ENCODE measurements at regions not wholly inside any gene's neighbourhood (a gene's known extent, or its start where the extent isn't known, plus 50 kb on each side); places are given as distances from the start of the nearest gene placed in this dataset.

DNA sequence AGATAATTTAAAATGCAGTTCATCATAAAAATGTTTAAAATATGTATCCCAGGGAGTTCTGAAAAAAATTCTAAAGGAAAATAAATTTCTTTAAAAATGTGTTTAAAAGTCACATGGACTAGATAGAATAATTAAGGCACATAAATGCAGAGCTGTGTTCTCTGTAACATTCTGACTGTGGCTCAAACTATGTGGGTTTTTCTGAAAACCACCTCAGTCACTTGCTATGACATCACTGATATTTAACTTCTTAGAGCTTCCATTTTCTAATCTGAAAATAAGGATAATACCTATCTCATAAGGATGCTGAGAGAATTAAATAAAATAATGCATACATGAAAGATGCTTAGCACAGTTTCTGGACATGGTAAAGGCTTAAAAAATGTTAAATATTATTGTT is 107.3 kb downstream of the SLC41A2 start:
- Histone ChIP-seq H3K27me3 (no peaks in the 10 kb centered on the region), H3K9me3 (no peaks in the 10 kb centered on the region), H3K4me1 (peaks cover 0 to 7% (median 2%) of the 10 kb centered on the region in 9 donors), H3K36me3 (no peaks in the 10 kb centered on the region), H3K4me3 (no peak overlapping the region), H3K27ac (no peak overlapping the region)
- DNase-seq (no peak), ATAC-seq (no peak)
- intact Hi-C loops (cut with DNase I): loop anchor here in 2 of 10 donors (10.0 kb wide), 2 partner anchors 166 to 176 kb away; no protein-coding TSS in a partner anchor
- TF ChIP-seq, protein P1, sequence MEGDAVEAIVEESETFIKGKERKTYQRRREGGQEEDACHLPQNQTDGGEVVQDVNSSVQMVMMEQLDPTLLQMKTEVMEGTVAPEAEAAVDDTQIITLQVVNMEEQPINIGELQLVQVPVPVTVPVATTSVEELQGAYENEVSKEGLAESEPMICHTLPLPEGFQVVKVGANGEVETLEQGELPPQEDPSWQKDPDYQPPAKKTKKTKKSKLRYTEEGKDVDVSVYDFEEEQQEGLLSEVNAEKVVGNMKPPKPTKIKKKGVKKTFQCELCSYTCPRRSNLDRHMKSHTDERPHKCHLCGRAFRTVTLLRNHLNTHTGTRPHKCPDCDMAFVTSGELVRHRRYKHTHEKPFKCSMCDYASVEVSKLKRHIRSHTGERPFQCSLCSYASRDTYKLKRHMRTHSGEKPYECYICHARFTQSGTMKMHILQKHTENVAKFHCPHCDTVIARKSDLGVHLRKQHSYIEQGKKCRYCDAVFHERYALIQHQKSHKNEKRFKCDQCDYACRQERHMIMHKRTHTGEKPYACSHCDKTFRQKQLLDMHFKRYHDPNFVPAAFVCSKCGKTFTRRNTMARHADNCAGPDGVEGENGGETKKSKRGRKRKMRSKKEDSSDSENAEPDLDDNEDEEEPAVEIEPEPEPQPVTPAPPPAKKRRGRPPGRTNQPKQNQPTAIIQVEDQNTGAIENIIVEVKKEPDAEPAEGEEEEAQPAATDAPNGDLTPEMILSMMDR (IDR thresholded peaks at IDR 0.05): no peak

DNA sequence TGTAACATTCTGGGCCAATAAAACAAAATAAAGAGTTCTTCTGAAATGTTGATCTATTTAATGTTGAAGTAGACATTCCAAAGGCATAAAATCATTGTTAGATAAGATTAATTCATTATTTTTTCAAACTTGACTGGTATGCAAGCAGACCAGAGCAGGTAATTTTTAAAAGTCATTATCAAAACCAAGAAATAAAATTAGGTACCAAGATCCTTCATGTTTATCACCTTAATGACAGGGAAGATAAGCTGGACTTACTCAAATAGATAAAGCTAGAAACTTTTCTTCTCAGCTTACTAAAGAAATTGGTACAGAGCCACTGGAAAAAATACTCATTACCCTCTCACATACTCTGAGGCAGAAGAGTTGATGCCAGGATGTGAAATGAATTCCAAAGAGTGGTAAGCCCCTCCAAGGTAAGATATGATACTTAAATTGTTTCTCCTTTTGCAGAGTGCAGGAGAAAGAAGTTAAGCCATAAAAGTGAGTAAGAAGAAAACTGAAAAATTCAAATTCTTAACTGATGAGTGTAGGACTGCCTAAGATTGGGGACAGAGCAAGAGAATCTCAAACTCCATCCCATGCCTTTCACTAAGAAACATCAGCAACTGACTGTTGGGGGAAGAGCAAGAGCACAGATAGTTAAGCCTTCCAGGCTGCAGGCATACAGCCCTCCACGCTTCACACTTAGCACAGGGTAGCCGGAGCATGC is 111.9 kb downstream of the SLC41A2 start:
- ATAC-seq: no peak
- Histone ChIP-seq H3K4me3 (no peak overlapping the region), H3K27me3 (no peaks in the 10 kb centered on the region), H3K27ac (no peak overlapping the region), H3K4me1 (peaks cover 0 to 4% (median 0%) of the 10 kb centered on the region in 9 donors), H3K36me3 (no peaks in the 10 kb centered on the region), H3K9me3 (no peaks in the 10 kb centered on the region)
- intact Hi-C loops (cut with DNase I): no loop called here
- DNase-seq: no peak
- 93 to 95% methylated on average over 2 of the region's 2 CpGs for WGBS, 2 donors
- TF ChIP-seq, protein P1 (IDR thresholded peaks at IDR 0.05): no peak

- DNase-seq: no peak
- no peaks in the 10 kb centered on the region for H3K27me3 ChIP-seq
- no peak overlapping the region for H3K27ac ChIP-seq
- no peak for ATAC-seq
- H3K4me1 ChIP-seq: peaks cover 0 to 4% (median 0%) of the 10 kb centered on the region in 9 donors
- no peaks in the 10 kb centered on the region for H3K36me3 ChIP-seq
- H3K9me3 ChIP-seq: no peaks in the 10 kb centered on the region
- TF ChIP-seq, protein P1 (IDR thresholded peaks at IDR 0.05): no peak
- no peak overlapping the region for H3K4me3 ChIP-seq
- intact Hi-C loops (cut with DNase I): no loop called here
- 98% methylated on average over 1 of the region's 1 CpG for WGBS, 2 donors
Observed at GRCh38 chr12:104844123-104844522, 114.0 kb downstream of the SLC41A2 start.

DNA sequence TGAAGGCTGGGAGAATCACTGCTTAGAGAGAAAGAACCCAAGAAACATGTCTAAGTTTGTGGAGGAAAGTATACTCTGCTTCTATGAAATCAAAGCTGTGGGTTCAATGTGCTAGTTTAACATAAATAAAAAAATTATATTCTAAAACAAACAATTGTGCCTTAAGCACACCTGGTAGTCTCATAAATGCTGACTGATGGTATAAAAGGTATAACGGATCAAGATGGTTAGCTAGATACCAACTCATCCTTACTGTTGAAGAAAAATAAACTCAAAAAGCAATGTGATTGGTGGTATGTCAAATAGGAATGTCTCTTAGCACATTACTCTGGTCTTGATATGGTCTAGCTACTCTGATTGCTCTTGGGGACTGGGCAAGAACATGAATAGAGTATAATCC is 117.8 kb downstream of the SLC41A2 start:
- no peak overlapping the region for H3K27ac ChIP-seq

More for the DNA sequence above, 117.8 kb downstream of the SLC41A2 start:
- TF ChIP-seq, protein P1 (IDR thresholded peaks at IDR 0.05): no peak
- Histone ChIP-seq H3K4me3 (no peak overlapping the region), H3K27me3 (no peaks in the 10 kb centered on the region), H3K4me1 (no peaks in the 10 kb centered on the region), H3K36me3 (no peaks in the 10 kb centered on the region), H3K9me3 (no peaks in the 10 kb centered on the region)
- DNase-seq (no peak), ATAC-seq (no peak)
- intact Hi-C loops (cut with DNase I): no loop called here
- 92 to 98% methylated on average over 1 of the region's 1 CpG for WGBS, 2 donors
